DND-41 (cell line): ENCODE measurements at regions not wholly inside any gene's neighbourhood (a gene's known extent, or its start where the extent isn't known, plus 50 kb on each side); places are given as distances from the start of the nearest gene placed in this dataset.

Experiments
- ATAC-seq: fragments of 200-7000 bp; cut with Tn5 transposase; 3 replicates; pipeline ENCODE4 v1.9.1; 2021; ENCODE audit warnings: low read depth; ENCODE audit not compliant: insufficient read depth
- DNase-seq: peaks from one replicate; pipeline ENCODE4 v3.0.0-alpha.2; 2020
- H2AFZ ChIP-seq: 2 replicates; pipeline ENCODE4 v1.6.0; 2012; ENCODE audit warnings: low read depth, low read length
- H3K27ac ChIP-seq: 2 replicates; pipeline ENCODE4 v1.5.1; 2012; ENCODE audit warnings: low read length, inconsistent platforms
- H3K27me3 ChIP-seq: fragments of 200-600 bp; sonication (generic); 2 replicates; pipeline ENCODE4 v1.6.0; 2012; ENCODE audit warnings: low read length, mild to moderate bottlenecking, inconsistent platforms; ENCODE audit not compliant: insufficient read depth, poor library complexity
- H3K36me3 ChIP-seq: 2 replicates; pipeline ENCODE4 v1.5.1; 2012; ENCODE audit warnings: low read length, inconsistent platforms; ENCODE audit not compliant: insufficient read depth
- H3K4me1 ChIP-seq: 2 replicates; pipeline ENCODE4 v1.5.1; 2012; ENCODE audit warnings: mild to moderate bottlenecking, low read length; ENCODE audit not compliant: insufficient read depth
- H3K4me2 ChIP-seq: 2 replicates; pipeline ENCODE4 v1.6.0; 2012; ENCODE audit warnings: mild to moderate bottlenecking, moderate library complexity, low read length, inconsistent platforms; ENCODE audit not compliant: insufficient read depth
- H3K4me3 ChIP-seq, 2 experiments: fragments of 200-600 bp in 1 of 2; shearing (Covaris generic) in 1 of 2; 2 replicates each; pipeline ENCODE4 v1.5.1; 2012 to 2016; ENCODE audit warnings: inconsistent platforms in 2 of 2, low read length in 2 of 2, mild to moderate bottlenecking in 2 of 2, low read depth in 1 of 2, moderate library complexity in 1 of 2
- H3K79me2 ChIP-seq: 2 replicates; pipeline ENCODE4 v1.6.0; 2012; ENCODE audit warnings: low read length, inconsistent platforms; ENCODE audit not compliant: insufficient read depth
- H3K9ac ChIP-seq: 2 replicates; pipeline ENCODE4 v1.6.0; 2012; ENCODE audit warnings: low read depth, mild to moderate bottlenecking, inconsistent platforms, low read length, moderate library complexity
- H3K9me3 ChIP-seq: 2 replicates; pipeline ENCODE4 v1.5.1; 2012; ENCODE audit warnings: low read length, moderate library complexity, mild to moderate bottlenecking, inconsistent platforms; ENCODE audit not compliant: insufficient read depth, severe bottlenecking
- H4K20me1 ChIP-seq: 2 replicates; pipeline ENCODE4 v1.6.0; 2012; ENCODE audit warnings: low read length; ENCODE audit not compliant: insufficient read depth
- CTCF ChIP-seq: IDR thresholded peaks from 2 replicates; pipeline ENCODE4 v1.5.1; 2012; ENCODE audit warnings: borderline replicate concordance, low read length, moderate library complexity, mild to moderate bottlenecking; ENCODE audit not compliant: poor library complexity, severe bottlenecking; ENCODE audit errors: extremely low read depth
- EZH2 ChIP-seq: IDR thresholded peaks from 3 replicates; pipeline ENCODE4 v1.6.1; 2012; ENCODE audit warnings: borderline replicate concordance, low read depth, mild to moderate bottlenecking, moderate library complexity, low read length, inconsistent platforms; ENCODE audit not compliant: severe bottlenecking

DNA sequence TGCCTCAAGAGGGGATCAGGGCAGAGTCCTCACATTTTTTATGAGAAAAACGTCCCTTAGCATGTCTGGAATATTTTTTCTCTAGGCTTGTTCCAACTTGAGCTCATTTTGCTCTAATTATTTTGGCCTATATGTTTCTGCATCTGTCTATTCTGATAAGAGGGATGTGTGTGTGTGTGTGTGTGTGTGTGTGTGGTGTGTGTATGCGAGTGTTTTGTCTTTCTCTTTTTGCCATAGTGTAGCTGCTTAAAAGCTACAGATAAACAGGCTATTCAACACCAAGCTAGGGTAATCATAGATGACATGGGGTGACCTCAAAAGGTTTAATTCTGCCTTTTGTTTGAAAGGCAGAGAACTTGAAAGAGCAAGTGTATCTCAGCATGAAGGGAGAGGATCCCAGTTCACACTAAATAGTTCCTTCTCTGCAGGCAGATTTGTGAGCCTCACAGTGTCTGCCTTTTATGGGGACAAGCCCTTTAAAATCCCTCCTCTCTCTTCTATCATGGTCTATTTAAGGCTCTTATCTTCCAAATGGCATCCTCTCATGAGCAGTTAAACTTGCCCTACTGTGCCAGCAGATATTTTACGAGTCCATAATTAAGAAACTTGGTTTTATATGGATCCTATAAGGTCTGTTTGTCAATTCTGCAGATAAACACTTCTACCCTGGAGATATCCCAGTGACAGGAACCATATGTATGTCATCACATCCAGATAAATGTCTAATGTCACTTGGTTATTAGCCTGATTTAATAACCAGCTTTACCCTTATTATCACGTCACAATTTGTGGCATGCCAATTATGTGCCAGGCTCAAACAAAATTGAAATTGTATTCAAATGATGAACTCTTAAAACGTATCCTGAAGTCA lies 202.9 kb upstream of the MTPN start:
- no peaks in the 10 kb centered on the region for H3K9me3 ChIP-seq
- no peak overlapping the region for H2AFZ ChIP-seq
- no peak overlapping the region for H3K4me2 ChIP-seq
- no peaks in the 10 kb centered on the region for H3K36me3 ChIP-seq
- H3K9ac ChIP-seq: no peak overlapping the region
- no peak for DNase-seq
- no peak for TF ChIP-seq CTCF
- TF ChIP-seq EZH2: no peak
- ATAC-seq: no peak
- H3K79me2 ChIP-seq: no peaks in the 10 kb centered on the region
- H3K27ac ChIP-seq: no peak overlapping the region
- no peaks in the 10 kb centered on the region for H3K27me3 ChIP-seq
- peaks cover 10% of the 10 kb centered on the region; the same call in 1 of the 2 replicates for H3K4me1 ChIP-seq
- H3K4me3 ChIP-seq: no peak overlapping the region
- H4K20me1 ChIP-seq: no peaks in the 10 kb centered on the region; the same call in 1 of the 2 replicates

GRCh38 chr7:136179154-136179553 lies 202.0 kb upstream of the MTPN start:
- Histone ChIP-seq H2AFZ (no peak overlapping the region), H3K27me3 (no peaks in the 10 kb centered on the region)

GRCh38 chr7:136174477-136175125 lies 197.4 kb upstream of the MTPN start:
- H3K9ac ChIP-seq: no peak overlapping the region
- H3K79me2 ChIP-seq: no peaks in the 10 kb centered on the region
- no peak for DNase-seq
- no peak overlapping the region for H3K4me3 ChIP-seq
- no peak overlapping the region for H3K4me2 ChIP-seq
- H3K4me1 ChIP-seq: peaks cover 9% of the 10 kb centered on the region; the same call in 1 of the 2 replicates
- no peaks in the 10 kb centered on the region for H3K9me3 ChIP-seq
- H2AFZ ChIP-seq: no peak overlapping the region
- no peak overlapping the region for H3K27ac ChIP-seq
- H3K27me3 ChIP-seq: no peaks in the 10 kb centered on the region
- no peak for ATAC-seq
- H4K20me1 ChIP-seq: no peaks in the 10 kb centered on the region; the same call in 1 of the 2 replicates
- no peak for TF ChIP-seq CTCF
- no peak for TF ChIP-seq EZH2
- H3K36me3 ChIP-seq: no peaks in the 10 kb centered on the region

More at GRCh38 chr7:136179154-136179553, 202.0 kb upstream of the MTPN start:
- TF ChIP-seq CTCF: no peak
- no peak for TF ChIP-seq EZH2
- Histone ChIP-seq H3K27ac (no peak overlapping the region), H3K9ac (no peak overlapping the region), H4K20me1 (no peaks in the 10 kb centered on the region; the same call in 1 of the 2 replicates), H3K4me3 (no peak overlapping the region), H3K4me2 (no peak overlapping the region), H3K4me1 (peaks cover 10% of the 10 kb centered on the region; the same call in 1 of the 2 replicates), H3K79me2 (no peaks in the 10 kb centered on the region), H3K36me3 (no peaks in the 10 kb centered on the region), H3K9me3 (no peaks in the 10 kb centered on the region)
- ATAC-seq (peak; percentile 97), DNase-seq (peak; percentile 61)
